ENCODE measurements at regions not wholly inside any gene's neighbourhood (a gene's known extent, or its start where the extent isn't known, plus 50 kb on each side); places are given as distances from the start of the nearest gene placed in this dataset.

DNA sequence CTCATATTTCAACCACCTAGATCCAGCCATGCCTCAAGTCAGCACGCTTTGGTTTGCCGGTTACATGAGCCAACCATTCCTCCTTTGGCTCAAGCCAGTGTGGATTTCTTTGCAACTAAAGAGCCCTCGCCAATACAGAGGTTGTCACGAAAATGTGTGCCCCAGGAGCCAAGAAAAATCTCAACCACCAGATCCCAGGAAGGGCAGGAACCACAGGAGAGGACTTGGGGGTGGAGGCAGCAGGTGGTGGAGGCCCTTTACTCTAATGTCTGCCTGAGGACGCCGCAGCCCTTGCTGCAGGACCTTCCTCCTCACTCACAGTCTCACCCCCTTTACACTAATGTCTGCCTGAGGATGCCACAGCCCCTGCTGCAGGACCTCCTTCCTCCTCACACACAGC, 144.8 kb upstream of the PHACTR3 start:
- no peak overlapping the region for H3K27ac Mint-ChIP-seq
- no peaks in the 10 kb centered on the region for H3K4me1 Mint-ChIP-seq
- no peak for DNase-seq
- no peaks in the 10 kb centered on the region for H3K9me3 ChIP-seq (ENCODE audit: control insufficient read depth in 1 of 2, low read length in 2 of 2)
- no peaks in the 10 kb centered on the region for H3K4me1 ChIP-seq (ENCODE audit: insufficient read depth, low read length)
- ChIA-PET POLR2A (ENCODE audit: partially characterized antibody) (no interaction called here), CTCF (ENCODE audit: partially characterized antibody) (interaction anchor here (1.2 kb wide), 1 partner anchor 8 kb away, joined by 4 read pairs; no protein-coding TSS in a partner anchor)
- intact Hi-C loops (cut with micrococcal nuclease) = loop anchor here (5.0 kb wide), 1 partner anchor 1267 kb away; no protein-coding TSS in a partner anchor
- H3K27me3 ChIP-seq (ENCODE audit: insufficient read depth, low read length) = no peaks in the 10 kb centered on the region
- H3K36me3 Mint-ChIP-seq = no peaks in the 10 kb centered on the region
- peaks cover 0 to 3% (median 0%) of the 10 kb centered on the region in 8 donors for H3K9me3 Mint-ChIP-seq
- no peak overlapping the region for H3K4me3 Mint-ChIP-seq
- peaks cover 8 to 15% of the 10 kb centered on the region in 2 donors for H3K27me3 Mint-ChIP-seq
- H3K4me3 ChIP-seq (ENCODE audit: low read length in 2 of 2) = no peak overlapping the region
- H3K36me3 ChIP-seq (ENCODE audit: insufficient read depth, low read length) = no peaks in the 10 kb centered on the region
- no peak overlapping the region for H3K27ac ChIP-seq (ENCODE audit: low read depth, low read length)

DNA sequence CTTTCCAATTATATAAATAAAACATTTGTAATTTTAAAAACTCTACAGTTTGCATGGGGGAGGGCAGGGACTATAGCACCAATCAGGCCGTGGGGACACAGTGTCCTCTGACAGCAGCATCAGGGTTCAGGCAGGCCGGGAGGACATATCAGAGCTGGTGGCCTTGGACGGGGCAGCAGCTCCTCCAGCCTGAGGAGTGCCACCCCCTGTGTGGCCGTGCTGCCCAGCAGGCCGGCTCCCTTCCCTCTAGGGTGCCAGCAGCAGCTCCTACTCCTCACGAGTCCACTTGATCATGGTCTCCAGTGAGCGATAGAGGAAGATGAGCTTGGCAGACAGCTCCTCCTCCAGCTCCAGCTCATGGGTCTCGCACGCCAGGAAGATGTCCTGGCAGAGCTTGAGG, 144.0 kb upstream of the PHACTR3 start:
- H3K27ac Mint-ChIP-seq = no peak overlapping the region
- DNase-seq = no peak
- Histone ChIP-seq H3K27me3 (ENCODE audit: insufficient read depth, low read length) (no peaks in the 10 kb centered on the region), H3K4me1 (ENCODE audit: insufficient read depth, low read length) (no peaks in the 10 kb centered on the region), H3K9me3 (ENCODE audit: control insufficient read depth in 1 of 2, low read length in 2 of 2) (no peaks in the 10 kb centered on the region), H3K36me3 (ENCODE audit: insufficient read depth, low read length) (no peaks in the 10 kb centered on the region), H3K27ac (ENCODE audit: low read depth, low read length) (no peak overlapping the region), H3K4me3 (ENCODE audit: low read length in 2 of 2) (no peak overlapping the region)
- no peak overlapping the region for H3K4me3 Mint-ChIP-seq
- H3K9me3 Mint-ChIP-seq = peaks cover 0 to 3% (median 0%) of the 10 kb centered on the region in 8 donors
- H3K36me3 Mint-ChIP-seq = no peaks in the 10 kb centered on the region
- peaks cover 8 to 15% of the 10 kb centered on the region in 2 donors for H3K27me3 Mint-ChIP-seq
- ChIA-PET POLR2A (ENCODE audit: partially characterized antibody) (no interaction called here), CTCF (ENCODE audit: partially characterized antibody) (interaction anchor here (1.2 kb wide), 1 partner anchor 9 kb away, joined by 4 read pairs; no protein-coding TSS in a partner anchor)
- intact Hi-C loops (cut with micrococcal nuclease) = no loop called here
- H3K4me1 Mint-ChIP-seq = no peaks in the 10 kb centered on the region

DNA sequence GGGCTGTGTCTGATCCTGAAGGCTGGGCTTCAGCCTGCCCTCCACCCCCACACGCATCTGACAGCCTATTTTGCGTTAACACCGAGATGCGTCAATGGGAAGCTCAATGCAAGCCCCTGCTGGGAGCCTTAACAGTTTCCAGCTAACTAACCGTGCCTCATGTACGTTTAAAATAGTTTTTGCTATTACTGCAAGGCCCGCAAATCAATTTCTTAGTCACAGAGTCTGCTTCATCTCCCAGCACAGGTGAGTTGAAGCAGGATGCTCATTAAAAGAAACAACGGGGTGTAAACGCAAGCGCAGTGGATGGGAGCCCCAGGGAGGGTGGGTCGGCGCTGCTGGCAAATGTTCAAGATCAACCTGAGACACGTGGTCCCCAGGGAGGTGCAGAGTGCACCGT, 142.8 kb upstream of the PHACTR3 start:
- Mint-ChIP-seq H3K9me3 (peaks cover 0 to 3% (median 0%) of the 10 kb centered on the region in 8 donors), H3K27me3 (peaks cover 8 to 14% of the 10 kb centered on the region in 2 donors), H3K4me3 (no peak overlapping the region), H3K36me3 (no peaks in the 10 kb centered on the region), H3K4me1 (no peaks in the 10 kb centered on the region), H3K27ac (no peak overlapping the region)
- H3K9me3 ChIP-seq (ENCODE audit: control insufficient read depth in 1 of 2, low read length in 2 of 2) = no peaks in the 10 kb centered on the region
- H3K27me3 ChIP-seq (ENCODE audit: insufficient read depth, low read length) = no peaks in the 10 kb centered on the region
- intact Hi-C loops (cut with micrococcal nuclease) = no loop called here
- no peaks in the 10 kb centered on the region for H3K4me1 ChIP-seq (ENCODE audit: insufficient read depth, low read length)
- DNase-seq = no peak
- H3K27ac ChIP-seq (ENCODE audit: low read depth, low read length) = no peak overlapping the region
- H3K36me3 ChIP-seq (ENCODE audit: insufficient read depth, low read length) = no peaks in the 10 kb centered on the region
- no peak overlapping the region for H3K4me3 ChIP-seq (ENCODE audit: low read length in 2 of 2)
- ChIA-PET POLR2A (ENCODE audit: partially characterized antibody) (no interaction called here), CTCF (ENCODE audit: partially characterized antibody) (no interaction called here)

DNA sequence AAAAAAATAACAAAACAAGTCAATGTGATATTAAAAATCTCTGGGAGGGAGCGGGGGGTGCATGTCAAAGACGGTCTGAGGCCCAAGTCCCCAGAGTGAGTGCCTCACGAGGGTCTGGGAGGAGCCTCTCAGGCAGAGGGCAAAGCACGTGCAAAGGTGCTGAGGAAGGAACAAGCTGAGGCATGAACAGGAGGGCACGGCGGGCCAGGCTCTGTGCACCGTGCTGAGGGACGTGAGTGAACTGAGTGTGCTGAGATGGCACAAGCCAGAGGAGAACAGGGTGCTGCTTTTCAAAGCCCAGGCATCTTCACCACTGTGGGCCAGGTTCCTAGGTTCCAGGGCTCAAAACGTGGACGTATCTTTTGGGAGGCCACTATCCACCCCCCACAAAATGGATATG, 142.1 kb upstream of the PHACTR3 start:
- Mint-ChIP-seq H3K4me1 (no peaks in the 10 kb centered on the region), H3K27ac (no peak overlapping the region), H3K9me3 (peaks cover 0 to 3% (median 0%) of the 10 kb centered on the region in 8 donors), H3K4me3 (no peak overlapping the region), H3K36me3 (no peaks in the 10 kb centered on the region), H3K27me3 (peaks cover 8 to 14% of the 10 kb centered on the region in 2 donors)
- H3K4me1 ChIP-seq (ENCODE audit: insufficient read depth, low read length) = no peaks in the 10 kb centered on the region
- H3K27ac ChIP-seq (ENCODE audit: low read depth, low read length) = no peak overlapping the region
- no peaks in the 10 kb centered on the region for H3K9me3 ChIP-seq (ENCODE audit: control insufficient read depth in 1 of 2, low read length in 2 of 2)
- no peaks in the 10 kb centered on the region for H3K27me3 ChIP-seq (ENCODE audit: insufficient read depth, low read length)
- intact Hi-C loops (cut with micrococcal nuclease) = no loop called here
- no peak for DNase-seq
- POLR2A ChIA-PET (ENCODE audit: partially characterized antibody) = no interaction called here
- no peak overlapping the region for H3K4me3 ChIP-seq (ENCODE audit: low read length in 2 of 2)
- no peaks in the 10 kb centered on the region for H3K36me3 ChIP-seq (ENCODE audit: insufficient read depth, low read length)
- CTCF ChIA-PET (ENCODE audit: partially characterized antibody) = no interaction called here

DNA sequence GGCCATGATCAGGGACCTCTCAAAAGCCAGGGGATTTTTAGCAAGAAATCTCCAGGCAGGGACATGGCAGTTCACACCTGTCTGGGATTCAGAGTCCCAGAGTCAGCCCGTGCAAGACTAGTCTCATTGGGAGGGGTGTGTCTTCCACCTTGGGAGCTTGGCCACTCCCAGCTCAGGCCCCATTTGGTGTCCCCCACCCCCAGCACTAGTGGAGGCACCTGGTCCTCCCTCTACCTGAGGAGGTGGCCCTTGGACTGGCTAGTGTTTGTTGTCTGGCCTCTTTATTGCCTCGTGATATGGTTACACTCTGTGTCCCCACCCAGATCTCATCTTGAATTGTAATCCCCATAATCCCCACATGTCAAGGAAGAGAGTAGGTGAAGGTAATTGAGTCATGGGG, 140.8 kb upstream of the PHACTR3 start:
- H3K36me3 Mint-ChIP-seq = no peaks in the 10 kb centered on the region
- no peak overlapping the region for H3K27ac Mint-ChIP-seq
- H3K4me1 ChIP-seq (ENCODE audit: insufficient read depth, low read length) = no peaks in the 10 kb centered on the region
- DNase-seq = no peak
- H3K9me3 Mint-ChIP-seq = peaks cover 0 to 3% (median 0%) of the 10 kb centered on the region in 8 donors
- H3K36me3 ChIP-seq (ENCODE audit: insufficient read depth, low read length) = no peaks in the 10 kb centered on the region
- H3K9me3 ChIP-seq (ENCODE audit: control insufficient read depth in 1 of 2, low read length in 2 of 2) = no peaks in the 10 kb centered on the region
- peaks cover 7 to 8% of the 10 kb centered on the region in 2 donors for H3K27me3 Mint-ChIP-seq
- H3K27me3 ChIP-seq (ENCODE audit: insufficient read depth, low read length) = no peaks in the 10 kb centered on the region
- intact Hi-C loops (cut with micrococcal nuclease) = no loop called here
- H3K4me1 Mint-ChIP-seq = no peaks in the 10 kb centered on the region
- ChIA-PET CTCF (ENCODE audit: partially characterized antibody) (interaction anchor here (1.3 kb wide), 1 partner anchor 9 kb away, joined by 3 read pairs; no protein-coding TSS in a partner anchor), POLR2A (ENCODE audit: partially characterized antibody) (no interaction called here)
- H3K4me3 ChIP-seq (ENCODE audit: low read length in 2 of 2) = no peak overlapping the region
- H3K27ac ChIP-seq (ENCODE audit: low read depth, low read length) = no peak overlapping the region
- no peak overlapping the region for H3K4me3 Mint-ChIP-seq

DNA sequence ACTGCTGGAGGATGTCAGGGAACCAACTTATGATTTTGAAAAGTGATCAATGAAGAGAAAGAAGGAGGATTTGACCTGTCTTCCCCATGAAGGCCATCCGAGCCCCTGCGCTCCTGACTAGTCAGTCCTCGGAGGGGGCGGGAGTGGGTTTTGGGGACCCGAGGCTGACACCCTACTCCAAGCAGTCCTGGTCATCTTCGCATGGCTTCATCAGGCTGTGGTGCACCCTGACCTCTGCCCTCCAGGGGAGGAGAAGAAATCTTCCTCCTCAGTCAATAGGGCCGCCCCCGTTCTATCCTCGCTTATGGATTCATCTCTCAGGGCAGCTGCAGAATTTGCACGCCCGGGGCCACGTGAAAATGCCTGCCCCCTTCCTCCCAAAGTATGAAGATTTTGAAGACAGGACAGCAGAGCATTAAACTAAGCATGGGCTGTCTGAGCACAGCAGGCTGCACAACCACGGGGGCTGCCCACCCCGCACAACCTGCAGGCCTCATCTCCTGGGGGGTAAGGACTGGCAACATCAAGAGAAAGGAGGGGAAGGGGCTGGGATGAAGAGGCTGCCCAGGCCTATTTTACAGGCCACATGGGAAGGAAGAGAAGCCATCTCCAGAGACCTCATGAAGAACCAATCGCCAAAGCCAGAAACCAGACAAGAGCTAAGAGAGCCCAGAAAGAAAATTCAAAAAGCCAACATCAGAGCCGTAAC, 138.1 kb upstream of the PHACTR3 start:
- no peaks in the 10 kb centered on the region for H3K27me3 ChIP-seq (ENCODE audit: insufficient read depth, low read length)
- Mint-ChIP-seq H3K9me3 (no peaks in the 10 kb centered on the region), H3K4me1 (no peaks in the 10 kb centered on the region), H3K27ac (no peak overlapping the region), H3K4me3 (no peak overlapping the region), H3K36me3 (no peaks in the 10 kb centered on the region), H3K27me3 (peaks cover 0 to 6% of the 10 kb centered on the region in 2 donors)
- no peak overlapping the region for H3K4me3 ChIP-seq (ENCODE audit: low read length in 2 of 2)
- no peak overlapping the region for H3K27ac ChIP-seq (ENCODE audit: low read depth, low read length)
- H3K9me3 ChIP-seq (ENCODE audit: control insufficient read depth in 1 of 2, low read length in 2 of 2) = no peaks in the 10 kb centered on the region
- H3K4me1 ChIP-seq (ENCODE audit: insufficient read depth, low read length) = no peaks in the 10 kb centered on the region
- intact Hi-C loops (cut with micrococcal nuclease) = no loop called here
- no peak for DNase-seq
- POLR2A ChIA-PET (ENCODE audit: partially characterized antibody) = no interaction called here
- H3K36me3 ChIP-seq (ENCODE audit: insufficient read depth, low read length) = no peaks in the 10 kb centered on the region
- CTCF ChIA-PET (ENCODE audit: partially characterized antibody) = interaction anchor here (0.5 kb wide), 1 partner anchor 595 kb away, joined by 3 read pairs; no protein-coding TSS in a partner anchor

DNA sequence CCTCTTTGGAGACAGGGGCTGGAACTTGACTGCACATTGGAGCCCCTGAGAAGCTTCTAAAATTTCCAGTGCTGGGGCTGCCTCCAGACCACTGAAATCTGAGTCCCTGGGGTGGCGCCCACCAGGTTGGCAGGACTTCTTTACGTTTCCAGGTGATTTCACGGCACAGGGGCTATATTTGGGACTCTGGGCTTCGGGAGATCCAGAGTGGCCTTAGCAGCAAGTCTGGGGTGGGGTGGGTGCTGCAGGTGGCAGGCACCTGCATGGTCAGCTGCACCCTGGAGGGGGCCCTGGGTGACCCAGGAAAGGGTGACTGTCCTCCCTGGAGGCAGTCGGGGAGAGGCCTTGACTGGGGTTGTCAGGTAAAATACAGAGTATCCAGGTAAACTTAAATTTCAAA, 135.5 kb upstream of the PHACTR3 start:
- Mint-ChIP-seq H3K4me3 (no peak overlapping the region), H3K9me3 (no peaks in the 10 kb centered on the region), H3K27ac (no peak overlapping the region), H3K36me3 (no peaks in the 10 kb centered on the region), H3K4me1 (no peaks in the 10 kb centered on the region), H3K27me3 (peaks cover 0 to 5% of the 10 kb centered on the region in 2 donors)
- CTCF ChIA-PET (ENCODE audit: partially characterized antibody) = interaction anchor here (1.0 kb wide), 1 partner anchor 11 kb away, joined by 3 read pairs; no protein-coding TSS in a partner anchor
- Histone ChIP-seq H3K4me3 (ENCODE audit: low read length in 2 of 2) (no peak overlapping the region), H3K27ac (ENCODE audit: low read depth, low read length) (no peak overlapping the region), H3K9me3 (ENCODE audit: control insufficient read depth in 1 of 2, low read length in 2 of 2) (no peaks in the 10 kb centered on the region), H3K4me1 (ENCODE audit: insufficient read depth, low read length) (no peaks in the 10 kb centered on the region), H3K36me3 (ENCODE audit: insufficient read depth, low read length) (no peaks in the 10 kb centered on the region), H3K27me3 (ENCODE audit: insufficient read depth, low read length) (no peaks in the 10 kb centered on the region)
- no peak for DNase-seq
- intact Hi-C loops (cut with micrococcal nuclease) = no loop called here
- POLR2A ChIA-PET (ENCODE audit: partially characterized antibody) = no interaction called here

Data from CD4-positive, alpha-beta memory T cell (primary cell).